ENCODE measurements at regions not wholly inside any gene's neighbourhood (a gene's known extent, or its start where the extent isn't known, plus 50 kb on each side); places are given as distances from the start of the nearest gene placed in this dataset.

- TF ChIP-seq POLR2A (IDR thresholded peaks at IDR 0.05), result no peak
- TF ChIP-seq CTCF (IDR thresholded peaks at IDR 0.05), result no peak
- no peaks in the 10 kb centered on the region for H3K36me3 ChIP-seq (replicated peaks in 1 of 2)
- 76 to 88% (median 80%) methylated on average over 3 of the region's 3 CpGs for WGBS, 4 donors
- H3K27me3 ChIP-seq, result no peaks in the 10 kb centered on the region
- no peaks in the 10 kb centered on the region for H3K9me3 ChIP-seq (replicated peaks in 1 of 3)
- intact Hi-C loops (cut with DNase I), result no loop called here
- H3K27ac ChIP-seq, result no peak overlapping the region
- no peak overlapping the region for H3K4me3 ChIP-seq
- no peaks in the 10 kb centered on the region for H3K4me1 ChIP-seq (replicated peaks in 1 of 2)
- DNase-seq, result no peak
These were observed 107.4 kb upstream of the GLI2 start for GRCh38 chr2:120628248-120628647.

GRCh38 chr2:120629241-120629895 is 106.3 kb upstream of the GLI2 start:
- WGBS, 4 donors, result 84 to 94% (median 90%) methylated on average over 3 to 8 of the region's 8 CpGs
- H3K4me1 ChIP-seq (replicated peaks in 1 of 2), result no peaks in the 10 kb centered on the region
- intact Hi-C loops (cut with DNase I), result no loop called here
- H3K27ac ChIP-seq, result no peak overlapping the region
- no peak for DNase-seq
- H3K36me3 ChIP-seq (replicated peaks in 1 of 2), result no peaks in the 10 kb centered on the region
- TF ChIP-seq CTCF (IDR thresholded peaks at IDR 0.05) (no peak), POLR2A (IDR thresholded peaks at IDR 0.05) (no peak)
- H3K9me3 ChIP-seq (replicated peaks in 1 of 3), result no peaks in the 10 kb centered on the region
- H3K4me3 ChIP-seq, result no peak overlapping the region
- no peaks in the 10 kb centered on the region for H3K27me3 ChIP-seq

GRCh38 chr2:120630031-120630701 is 105.5 kb upstream of the GLI2 start:
- 82 to 86% (median 85%) methylated on average over 7 to 10 of the region's 10 CpGs for WGBS, 4 donors
- H3K27ac ChIP-seq, result no peak overlapping the region

GRCh38 chr2:120631236-120631635 is 104.4 kb upstream of the GLI2 start:
- H3K4me1 ChIP-seq (replicated peaks in 1 of 2), result no peaks in the 10 kb centered on the region
- H3K4me3 ChIP-seq, result no peak overlapping the region
- intact Hi-C loops (cut with DNase I), result no loop called here
- TF ChIP-seq CTCF (IDR thresholded peaks at IDR 0.05) (no peak), POLR2A (IDR thresholded peaks at IDR 0.05) (no peak)
- H3K27me3 ChIP-seq, result no peaks in the 10 kb centered on the region
- H3K36me3 ChIP-seq (replicated peaks in 1 of 2), result no peaks in the 10 kb centered on the region
- WGBS, 4 donors, result 76 to 87% (median 82%) methylated on average over 3 to 4 of the region's 4 CpGs
- no peak for DNase-seq
- H3K9me3 ChIP-seq (replicated peaks in 1 of 3), result no peaks in the 10 kb centered on the region
- no peak overlapping the region for H3K27ac ChIP-seq

More at GRCh38 chr2:120630031-120630701, 105.5 kb upstream of the GLI2 start:
- DNase-seq, result no peak
- Histone ChIP-seq H3K4me1 (replicated peaks in 1 of 2) (no peaks in the 10 kb centered on the region), H3K36me3 (replicated peaks in 1 of 2) (no peaks in the 10 kb centered on the region), H3K4me3 (no peak overlapping the region), H3K27me3 (no peaks in the 10 kb centered on the region), H3K9me3 (replicated peaks in 1 of 3) (no peaks in the 10 kb centered on the region)
- intact Hi-C loops (cut with DNase I), result no loop called here
- TF ChIP-seq POLR2A (IDR thresholded peaks at IDR 0.05) (no peak), CTCF (IDR thresholded peaks at IDR 0.05) (no peak)
